ENCODE measurements at regions not wholly inside any gene's neighbourhood (a gene's known extent, or its start where the extent isn't known, plus 50 kb on each side); places are given as distances from the start of the nearest gene placed in this dataset.
"Not testable (repeated sequence)": the region's sequence is repeated elsewhere in the genome, so short reads cannot be mapped to it uniquely, and the experiment has no call there.

GRCh38 chr1:101485712-101486111 lies 248.9 kb downstream of the S1PR1 start:
- no peak for DNase-seq

- not testable (repeated sequence) for DNase-seq
Measured at GRCh38 chr1:101492144-101492543, 255.3 kb downstream of the S1PR1 start.

GRCh38 chr1:101493920-101494319 lies 257.1 kb downstream of the S1PR1 start:
- DNase-seq: not testable (repeated sequence)

DNA sequence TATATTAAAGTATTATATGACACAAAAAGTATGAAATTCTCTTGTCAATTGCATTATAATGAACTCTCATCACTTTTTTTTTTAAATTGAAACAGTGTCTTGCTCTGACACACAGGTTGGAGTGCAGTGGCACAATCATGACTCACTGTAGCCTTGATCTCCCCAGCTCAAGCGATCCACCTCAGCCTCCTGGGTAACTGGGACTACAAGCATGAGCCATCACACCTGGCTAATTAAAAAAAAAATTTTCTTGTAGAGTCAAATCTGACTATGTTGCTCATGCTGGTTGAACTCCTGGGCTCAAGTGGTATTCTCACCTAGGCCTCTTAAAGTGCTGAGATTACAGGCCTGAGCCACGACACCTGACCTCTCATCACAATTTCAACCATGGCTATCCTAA lies 259.3 kb downstream of the S1PR1 start:
- no peak for DNase-seq

GRCh38 chr1:101497881-101498559 lies 261.2 kb downstream of the S1PR1 start:
- DNase-seq: no peak

DNA sequence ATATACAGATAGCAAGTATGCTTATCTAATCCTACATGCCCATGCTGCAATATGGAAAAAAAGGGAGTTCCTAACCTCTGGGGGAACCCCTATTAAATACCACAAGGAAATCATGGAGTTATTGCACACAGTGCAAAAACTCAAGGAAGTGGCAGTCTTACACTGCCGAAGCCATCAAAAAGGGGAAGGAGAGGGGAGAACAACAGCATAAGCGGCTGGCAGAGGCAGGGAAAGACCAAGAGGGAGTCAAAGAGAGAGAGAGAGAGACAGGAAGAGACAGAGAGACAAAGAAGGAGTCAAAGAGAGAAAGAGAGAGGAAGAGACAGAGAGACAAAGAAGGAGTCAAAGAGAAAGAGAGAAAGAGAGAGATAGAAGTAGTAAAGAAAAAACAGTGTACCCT lies 267.3 kb downstream of the S1PR1 start:
- DNase-seq: not testable (repeated sequence)

DNA sequence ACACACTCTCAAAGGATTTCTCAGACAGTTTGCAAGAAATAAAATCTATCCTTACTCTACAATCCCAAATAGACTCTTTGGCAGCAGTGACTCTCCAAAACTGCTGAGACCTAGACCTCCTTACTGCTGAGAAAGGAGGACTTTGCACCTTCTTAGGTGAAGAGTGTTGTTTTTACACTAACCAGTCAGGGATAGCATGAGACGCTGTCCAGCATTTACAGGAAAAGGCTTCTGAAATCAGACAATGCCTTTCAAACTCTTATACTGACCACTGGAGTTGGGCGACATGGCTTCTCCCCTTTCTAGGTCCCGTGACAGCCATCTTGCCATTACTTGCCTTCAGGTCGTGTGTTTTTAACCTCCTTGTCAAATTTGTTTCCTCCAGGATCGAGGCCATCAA lies 268.4 kb downstream of the S1PR1 start:
- not testable (repeated sequence) for DNase-seq

- DNase-seq: no peak
Measured at GRCh38 chr1:101506541-101507164, 269.8 kb downstream of the S1PR1 start.

DNA sequence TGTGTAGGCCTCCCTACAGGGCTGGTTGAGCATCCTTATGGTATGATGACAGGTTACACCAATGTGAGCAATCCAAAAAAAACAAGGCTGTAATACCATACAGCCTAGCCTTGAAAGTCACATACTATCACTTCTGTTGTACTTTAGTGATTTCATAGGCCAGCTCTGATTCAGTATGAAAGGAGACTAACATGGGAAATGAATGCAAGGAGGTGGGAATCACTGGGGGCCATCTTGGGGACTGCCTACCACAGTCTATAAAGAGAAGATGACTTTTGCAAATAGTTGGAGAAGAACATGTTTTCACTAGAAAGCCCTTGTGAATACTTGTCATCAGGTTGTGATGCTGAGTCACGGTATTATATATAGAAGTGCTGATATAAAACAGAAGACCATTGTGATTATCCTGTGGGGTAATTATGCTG lies 270.7 kb downstream of the S1PR1 start:
- no peak for DNase-seq

DNA sequence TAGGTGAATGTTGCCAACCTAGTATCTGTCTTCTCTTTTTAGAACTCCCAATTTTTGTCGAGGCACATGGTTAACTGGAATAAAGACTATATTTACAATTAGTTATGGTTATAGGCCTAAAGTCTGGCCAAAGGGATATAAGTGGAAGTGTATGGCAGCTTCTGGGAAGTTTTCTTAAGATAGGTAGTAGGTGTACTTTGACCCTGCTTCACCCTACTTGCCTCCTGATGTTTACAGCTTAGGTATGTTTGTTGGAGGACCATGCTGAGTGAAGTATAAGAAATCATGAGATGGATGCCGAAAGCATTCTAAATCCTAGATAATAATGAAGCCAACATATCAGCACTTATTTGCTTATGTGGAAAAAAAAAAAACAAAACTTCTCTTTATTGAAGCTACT lies 272.1 kb downstream of the S1PR1 start:
- no peak for DNase-seq

GRCh38 chr1:101509370-101509769 lies 272.6 kb downstream of the S1PR1 start:
- no peak for DNase-seq

- no peak for DNase-seq
Measured at GRCh38 chr1:101511202-101511891, 274.5 kb downstream of the S1PR1 start.

GRCh38 chr1:101520302-101520701 lies 283.5 kb downstream of the S1PR1 start:
- no peak for DNase-seq

- no peak for DNase-seq
Measured at GRCh38 chr1:101522486-101522885, 285.7 kb downstream of the S1PR1 start.

- DNase-seq: no peak
Measured at GRCh38 chr1:101526813-101527212, 290.0 kb downstream of the S1PR1 start.

GRCh38 chr1:101532377-101532776 lies 295.6 kb downstream of the S1PR1 start:
- no peak for DNase-seq

DNA sequence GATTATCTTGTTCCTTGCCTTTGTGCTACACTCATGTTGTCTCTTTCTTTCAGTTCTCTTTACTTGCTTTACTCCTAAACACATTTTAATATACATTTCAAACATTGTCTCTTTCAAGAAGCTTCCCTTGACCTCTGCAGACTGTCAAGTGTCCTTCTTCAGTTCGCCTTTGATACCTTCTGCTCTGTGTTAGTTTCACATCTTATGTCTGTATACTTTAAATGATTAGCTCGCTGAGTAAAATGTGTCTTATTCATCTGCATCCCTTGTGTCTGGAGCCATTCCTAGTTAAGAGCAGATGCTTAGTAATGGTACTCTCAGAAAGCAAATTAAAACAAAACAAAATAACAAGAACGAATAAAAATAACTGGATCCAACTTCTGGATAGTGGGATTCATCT lies 303.3 kb downstream of the S1PR1 start:
- no peak for DNase-seq

- DNase-seq: no peak
Measured at GRCh38 chr1:101546885-101547284, 310.1 kb downstream of the S1PR1 start.

GRCh38 chr1:101547357-101547756 lies 310.5 kb downstream of the S1PR1 start:
- no peak for DNase-seq

DNA sequence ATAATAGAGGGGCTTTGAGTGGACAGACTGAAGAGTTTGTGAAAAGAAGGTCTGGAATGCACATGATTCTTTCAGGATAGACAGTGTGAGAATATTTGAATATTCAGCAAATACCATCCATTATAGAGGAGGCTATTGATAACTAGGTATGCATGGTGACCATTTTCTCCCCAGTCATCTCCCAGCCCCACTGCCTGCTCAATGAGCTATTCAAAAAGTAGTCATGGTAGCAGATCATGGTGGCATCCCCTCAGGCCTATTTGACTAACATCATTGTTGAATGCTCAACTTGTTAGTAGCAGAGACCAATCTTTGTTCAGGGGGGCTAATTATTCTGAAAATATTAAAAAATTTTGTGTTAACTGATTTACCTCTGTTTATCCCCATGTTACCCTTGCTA lies 311.6 kb downstream of the S1PR1 start:
- no peak for DNase-seq

- no peak for DNase-seq
Measured at GRCh38 chr1:101550581-101550980, 313.8 kb downstream of the S1PR1 start.

- DNase-seq: peak; percentile 28
Measured at GRCh38 chr1:101566883-101567538, 330.2 kb downstream of the S1PR1 start.

DNA sequence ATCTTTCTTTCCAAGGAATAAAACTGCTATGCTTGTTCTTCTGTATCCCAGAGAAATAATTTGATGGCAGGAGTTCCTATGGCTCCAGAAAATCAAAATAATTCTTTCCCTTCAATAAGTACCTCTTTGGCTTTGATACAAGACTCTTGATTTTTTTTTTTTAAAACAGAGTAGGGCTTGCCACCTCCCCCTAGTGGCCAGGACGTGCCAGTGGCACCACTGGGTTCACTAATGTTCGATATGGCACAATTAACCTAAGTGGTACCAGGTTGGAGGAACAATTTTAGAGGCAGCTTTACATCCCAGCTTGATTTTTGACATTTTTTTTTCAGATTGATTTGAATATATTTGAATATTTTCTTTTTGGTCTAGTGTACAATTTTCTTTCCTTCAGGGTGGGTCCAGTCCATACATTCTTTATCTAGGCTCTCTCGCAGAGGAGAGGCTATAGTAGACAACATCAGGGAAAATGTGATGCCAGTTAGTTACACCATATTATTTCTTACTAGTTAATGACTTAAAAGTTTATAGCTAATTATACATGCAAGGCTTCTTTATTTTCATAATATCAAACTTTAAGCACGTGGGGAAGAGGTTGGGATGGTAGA lies 330.9 kb downstream of the S1PR1 start:
- DNase-seq: no peak

Data from NCI-H2081 treated with DMSO at 0.1 percent for 48 hours (cell line).